Epithelial cell of proximal tubule (primary cell): ENCODE measurements at regions not wholly inside any gene's neighbourhood (a gene's known extent, or its start where the extent isn't known, plus 50 kb on each side); places are given as distances from the start of the nearest gene placed in this dataset.

ENCODE experiments used
- DNase-seq: peaks from one replicate; pipeline ENCODE4 v3.0.0-alpha.2; 2011; ENCODE audit warnings: low read depth
- H3K4me3 ChIP-seq: 2 replicates; pipeline ENCODE4 v1.5.1; 2011; ENCODE audit warnings: low read depth, mild to moderate bottlenecking, low read length
- TF ChIP-seq, protein P1 (sequence below): conservative IDR thresholded peaks from 2 replicates; pipeline ENCODE4 v1.5.1; 2012; ENCODE audit warnings: low read depth, mild to moderate bottlenecking, low read length

DNA sequence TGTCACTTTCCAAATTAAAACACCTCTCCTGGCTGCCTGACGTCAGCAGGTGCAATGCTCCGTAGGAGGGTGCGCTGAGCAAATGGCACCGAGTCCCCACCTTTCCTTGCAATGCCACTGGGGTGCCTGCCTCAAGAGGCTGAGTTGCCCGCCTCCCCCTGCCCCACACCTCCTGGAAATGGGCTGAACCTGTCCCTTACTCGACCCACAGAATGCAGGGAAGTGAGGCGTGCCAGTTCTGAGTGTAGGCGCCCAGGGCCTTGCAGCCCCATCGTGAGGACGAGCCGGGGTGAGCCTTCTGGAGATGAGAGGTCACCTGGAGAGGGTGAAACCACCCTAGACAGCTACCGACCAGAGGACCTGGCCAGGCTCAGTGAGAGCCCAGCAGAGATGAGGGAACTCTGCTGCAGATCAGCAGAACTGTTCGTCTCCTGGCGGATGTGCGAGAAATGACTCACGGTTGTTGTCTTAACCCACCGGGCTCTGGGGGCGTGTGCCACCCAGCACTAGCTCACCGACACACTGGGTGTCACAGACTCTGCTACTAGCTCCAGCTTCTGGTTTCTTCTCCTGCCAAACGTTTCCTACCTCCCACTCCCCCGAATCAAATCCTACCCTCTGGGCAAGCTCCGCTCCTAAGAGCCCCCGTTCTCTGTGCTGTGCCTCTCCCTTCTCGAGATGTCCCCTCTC is 168.7 kb upstream of the HDAC4 start:
- TF ChIP-seq, protein P1, sequence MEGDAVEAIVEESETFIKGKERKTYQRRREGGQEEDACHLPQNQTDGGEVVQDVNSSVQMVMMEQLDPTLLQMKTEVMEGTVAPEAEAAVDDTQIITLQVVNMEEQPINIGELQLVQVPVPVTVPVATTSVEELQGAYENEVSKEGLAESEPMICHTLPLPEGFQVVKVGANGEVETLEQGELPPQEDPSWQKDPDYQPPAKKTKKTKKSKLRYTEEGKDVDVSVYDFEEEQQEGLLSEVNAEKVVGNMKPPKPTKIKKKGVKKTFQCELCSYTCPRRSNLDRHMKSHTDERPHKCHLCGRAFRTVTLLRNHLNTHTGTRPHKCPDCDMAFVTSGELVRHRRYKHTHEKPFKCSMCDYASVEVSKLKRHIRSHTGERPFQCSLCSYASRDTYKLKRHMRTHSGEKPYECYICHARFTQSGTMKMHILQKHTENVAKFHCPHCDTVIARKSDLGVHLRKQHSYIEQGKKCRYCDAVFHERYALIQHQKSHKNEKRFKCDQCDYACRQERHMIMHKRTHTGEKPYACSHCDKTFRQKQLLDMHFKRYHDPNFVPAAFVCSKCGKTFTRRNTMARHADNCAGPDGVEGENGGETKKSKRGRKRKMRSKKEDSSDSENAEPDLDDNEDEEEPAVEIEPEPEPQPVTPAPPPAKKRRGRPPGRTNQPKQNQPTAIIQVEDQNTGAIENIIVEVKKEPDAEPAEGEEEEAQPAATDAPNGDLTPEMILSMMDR, result no peak
- no peak overlapping the region for H3K4me3 ChIP-seq
- DNase-seq, result no peak

DNA sequence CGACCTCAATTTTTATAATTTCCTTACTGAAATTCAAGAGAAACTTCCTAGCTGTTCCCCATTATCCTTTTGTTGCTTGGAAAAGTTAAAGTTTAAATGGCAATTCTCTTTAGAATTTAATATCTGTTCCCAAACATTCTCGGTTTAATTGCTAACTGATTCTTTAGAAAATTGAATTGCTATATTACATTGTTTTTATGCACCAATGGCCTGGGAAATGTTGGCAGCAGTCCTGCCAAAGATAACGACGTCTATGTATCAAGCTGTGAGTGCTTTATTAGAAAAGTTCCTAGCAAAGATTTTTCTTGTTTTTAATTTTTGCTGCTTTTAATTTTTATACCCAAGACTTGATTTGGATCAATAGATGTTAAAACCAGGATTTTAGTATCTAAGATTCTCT is 167.8 kb upstream of the HDAC4 start:
- DNase-seq, result no peak
- no peak overlapping the region for H3K4me3 ChIP-seq
- TF ChIP-seq, protein P1, result no peak

DNA sequence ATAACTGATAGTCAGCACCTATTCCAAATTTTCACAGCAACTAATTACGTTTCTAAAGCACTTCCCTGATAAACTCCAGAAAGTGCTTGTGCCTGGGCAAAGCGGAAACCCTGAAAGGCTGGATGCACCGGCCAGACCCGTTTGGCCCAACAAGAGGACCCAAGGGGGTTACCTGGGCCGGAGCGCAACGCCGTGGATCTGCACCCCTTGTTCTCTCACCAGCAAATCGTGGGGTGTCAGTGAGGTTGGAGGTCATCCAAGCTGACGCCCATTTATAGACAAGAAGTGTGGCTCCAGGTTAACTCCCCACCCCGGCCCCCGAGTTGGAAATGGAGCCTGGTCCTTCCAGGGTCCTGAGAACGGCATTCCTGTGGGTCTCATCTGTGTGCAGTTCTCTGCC is 167.0 kb upstream of the HDAC4 start:
- no peak overlapping the region for H3K4me3 ChIP-seq
- TF ChIP-seq, protein P1, result no peak
- DNase-seq, result no peak

DNA sequence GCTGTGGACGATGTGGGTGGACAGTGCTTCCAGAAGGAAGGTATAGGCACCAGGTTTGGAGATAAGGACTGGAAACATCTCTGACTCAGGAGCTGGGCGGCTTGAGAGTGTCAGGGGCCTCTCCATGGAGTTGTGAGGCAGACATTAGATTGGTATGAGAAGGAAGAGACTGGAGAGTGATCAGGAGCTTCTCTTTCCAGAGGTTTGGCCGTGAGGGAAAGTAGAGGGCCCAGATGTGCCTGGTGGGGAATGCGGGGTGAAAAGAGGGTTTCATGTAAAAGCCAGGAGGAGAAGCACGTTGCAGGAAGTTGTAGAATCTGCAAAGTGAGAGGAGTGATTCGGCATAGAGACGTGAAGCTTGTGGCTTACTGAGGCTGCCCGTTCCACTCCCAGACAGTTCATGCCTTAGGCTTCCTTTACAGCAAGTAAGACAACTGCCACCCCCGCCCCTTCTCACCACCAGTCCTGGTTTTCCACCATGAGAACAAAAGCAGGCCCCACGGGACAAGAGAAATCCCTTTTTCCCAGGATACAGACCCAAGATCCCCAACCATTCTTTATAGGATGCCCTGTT is 166.3 kb upstream of the HDAC4 start:
- H3K4me3 ChIP-seq, result no peak overlapping the region
- no peak for DNase-seq
- TF ChIP-seq, protein P1, result no peak

DNA sequence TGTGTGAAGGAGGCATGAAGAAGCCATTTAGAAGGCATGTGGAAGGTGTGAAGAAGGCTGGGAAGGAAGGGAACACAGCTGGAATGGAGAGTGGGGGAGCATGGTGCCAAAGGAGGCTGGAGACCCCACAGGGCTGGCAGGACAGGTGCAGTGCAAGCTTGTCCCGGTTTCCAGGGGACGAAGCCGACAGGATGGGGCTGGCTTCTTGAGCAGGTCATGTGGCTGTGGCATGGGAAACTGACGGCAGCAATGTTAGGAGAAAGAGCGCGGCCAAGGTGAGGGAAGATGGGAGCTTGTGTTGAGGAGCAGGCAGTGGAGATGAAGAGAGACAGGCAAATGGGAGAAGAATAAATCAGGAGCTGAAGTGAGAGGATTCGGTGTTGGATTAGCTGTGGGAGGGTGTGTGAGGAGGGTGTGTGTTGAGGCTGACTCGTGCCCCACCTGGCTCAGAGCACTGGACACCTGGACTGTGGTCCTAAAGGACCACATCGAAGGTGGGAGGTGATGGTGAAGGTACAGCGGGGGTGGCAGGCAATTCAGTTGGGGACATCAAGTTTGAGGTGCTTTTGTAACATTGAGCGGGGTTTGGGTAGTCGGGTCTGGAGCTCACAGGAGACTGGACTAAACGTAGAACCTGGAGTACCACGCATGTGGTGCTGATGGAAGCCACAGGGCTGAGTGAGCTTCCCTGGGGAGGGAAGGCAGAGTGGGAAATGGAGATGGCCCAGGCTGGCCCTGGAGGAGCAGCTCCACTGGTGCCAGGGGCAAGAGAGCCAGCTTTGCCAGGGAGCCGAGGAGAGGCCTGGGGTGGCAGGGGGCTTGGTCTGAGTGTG is 165.6 kb upstream of the HDAC4 start:
- TF ChIP-seq, protein P1, result no peak
- DNase-seq, result no peak
- H3K4me3 ChIP-seq, result no peak overlapping the region

DNA sequence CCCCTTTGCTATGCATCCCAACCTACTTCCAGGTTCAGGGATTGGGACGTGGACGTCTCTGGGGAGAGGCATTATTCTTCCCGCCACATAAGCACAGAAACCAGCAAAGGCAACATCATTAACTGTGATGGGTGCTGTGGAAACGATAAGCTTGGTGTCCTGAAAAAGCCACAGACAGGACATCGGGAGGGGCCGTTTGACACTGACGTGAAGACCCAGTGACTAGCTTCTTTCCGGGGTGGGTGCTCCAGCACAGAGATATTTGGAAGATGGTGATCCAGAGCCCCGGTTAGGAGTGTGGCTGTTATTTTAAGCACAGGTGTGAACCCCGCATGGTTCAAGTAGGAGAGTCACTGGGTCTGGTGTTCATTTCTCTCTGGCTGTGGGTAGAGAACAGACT is 163.8 kb upstream of the HDAC4 start:
- DNase-seq, result no peak
- no peak overlapping the region for H3K4me3 ChIP-seq
- TF ChIP-seq, protein P1, result no peak
